GM12801 (cell line): ENCODE measurements at regions not wholly inside any gene's neighbourhood (a gene's known extent, or its start where the extent isn't known, plus 50 kb on each side); places are given as distances from the start of the nearest gene placed in this dataset.

Experiments used
- TF ChIP-seq, protein P1 (sequence below): IDR thresholded peaks from one replicate; pipeline ENCODE4 v1.5.1; 2011; ENCODE audit warnings: control low read depth; ENCODE audit not compliant: insufficient read length; ENCODE audit errors: extremely low read depth

DNA sequence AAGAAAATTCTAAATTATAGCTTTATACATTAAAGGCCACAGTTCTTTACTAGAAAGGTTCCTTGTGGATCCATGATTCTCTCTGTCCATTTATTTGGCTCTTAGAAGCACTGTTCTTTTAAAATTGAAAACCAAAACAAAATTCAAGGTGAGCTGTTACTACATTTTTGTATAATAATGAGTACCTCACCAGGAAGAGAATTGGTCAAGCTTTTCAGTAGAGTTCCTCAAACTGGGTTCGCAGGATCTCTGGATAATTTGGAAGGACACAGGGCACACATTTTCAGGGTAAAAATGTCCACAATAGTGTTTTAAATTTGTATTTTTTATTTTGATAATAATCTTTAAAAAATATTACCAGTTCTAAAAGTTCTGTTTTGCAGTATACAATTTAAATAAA, 93.0 kb downstream of the PPP1R3A start:
- TF ChIP-seq, protein P1, sequence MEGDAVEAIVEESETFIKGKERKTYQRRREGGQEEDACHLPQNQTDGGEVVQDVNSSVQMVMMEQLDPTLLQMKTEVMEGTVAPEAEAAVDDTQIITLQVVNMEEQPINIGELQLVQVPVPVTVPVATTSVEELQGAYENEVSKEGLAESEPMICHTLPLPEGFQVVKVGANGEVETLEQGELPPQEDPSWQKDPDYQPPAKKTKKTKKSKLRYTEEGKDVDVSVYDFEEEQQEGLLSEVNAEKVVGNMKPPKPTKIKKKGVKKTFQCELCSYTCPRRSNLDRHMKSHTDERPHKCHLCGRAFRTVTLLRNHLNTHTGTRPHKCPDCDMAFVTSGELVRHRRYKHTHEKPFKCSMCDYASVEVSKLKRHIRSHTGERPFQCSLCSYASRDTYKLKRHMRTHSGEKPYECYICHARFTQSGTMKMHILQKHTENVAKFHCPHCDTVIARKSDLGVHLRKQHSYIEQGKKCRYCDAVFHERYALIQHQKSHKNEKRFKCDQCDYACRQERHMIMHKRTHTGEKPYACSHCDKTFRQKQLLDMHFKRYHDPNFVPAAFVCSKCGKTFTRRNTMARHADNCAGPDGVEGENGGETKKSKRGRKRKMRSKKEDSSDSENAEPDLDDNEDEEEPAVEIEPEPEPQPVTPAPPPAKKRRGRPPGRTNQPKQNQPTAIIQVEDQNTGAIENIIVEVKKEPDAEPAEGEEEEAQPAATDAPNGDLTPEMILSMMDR: no peak

DNA sequence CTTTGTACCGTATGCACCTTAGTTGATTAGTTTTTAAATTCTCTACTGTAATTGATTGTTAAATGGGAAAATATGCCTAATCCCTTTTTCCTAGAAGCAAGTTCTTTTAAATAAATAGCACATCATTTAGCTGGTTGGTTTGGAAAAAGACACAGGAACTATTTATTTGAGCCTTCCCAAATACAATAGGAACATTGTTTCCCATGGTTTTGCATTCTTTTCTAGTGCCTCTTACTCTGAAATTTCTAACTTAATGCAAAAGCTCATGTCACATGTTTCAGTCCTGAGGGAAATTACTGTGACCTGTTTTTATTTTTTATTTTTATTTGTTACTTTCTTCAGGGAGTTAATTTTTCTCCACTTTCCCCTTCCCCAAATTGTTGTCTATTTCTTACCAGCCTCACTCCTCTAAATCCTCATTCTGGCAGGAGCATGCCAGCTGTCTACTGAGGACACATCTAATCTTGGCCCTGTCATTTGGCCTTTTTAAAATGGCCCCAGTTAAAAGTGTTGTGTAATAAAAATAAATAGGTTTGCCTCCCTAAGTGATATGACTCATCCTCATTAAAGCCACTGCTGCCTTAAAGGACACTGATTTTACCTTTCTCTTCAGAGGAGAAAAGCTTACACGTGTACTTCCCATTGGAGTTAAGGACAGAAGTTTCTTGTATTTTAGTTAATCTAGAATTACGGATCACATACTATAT, 94.5 kb downstream of the PPP1R3A start:
- TF ChIP-seq, protein P1: no peak

DNA sequence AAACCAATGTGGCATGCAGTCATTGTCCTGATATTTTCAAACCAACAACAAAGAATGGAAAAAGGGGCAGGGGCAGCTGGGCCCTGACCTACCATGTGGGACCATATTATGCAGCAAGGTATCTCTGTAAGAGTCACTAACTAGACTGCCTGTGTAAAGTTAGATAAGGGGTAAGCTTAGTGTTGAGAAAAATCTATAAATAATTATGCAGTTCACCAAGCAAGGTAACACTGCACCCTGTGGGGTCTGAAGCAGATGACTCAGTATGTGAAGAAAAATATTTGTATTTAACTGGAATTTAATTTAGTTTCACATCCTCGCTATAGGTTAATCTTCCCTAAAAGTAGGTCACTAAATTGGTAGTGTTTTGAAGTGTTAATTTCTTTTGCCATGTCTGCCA, 99.3 kb downstream of the PPP1R3A start:
- TF ChIP-seq, protein P1: no peak

DNA sequence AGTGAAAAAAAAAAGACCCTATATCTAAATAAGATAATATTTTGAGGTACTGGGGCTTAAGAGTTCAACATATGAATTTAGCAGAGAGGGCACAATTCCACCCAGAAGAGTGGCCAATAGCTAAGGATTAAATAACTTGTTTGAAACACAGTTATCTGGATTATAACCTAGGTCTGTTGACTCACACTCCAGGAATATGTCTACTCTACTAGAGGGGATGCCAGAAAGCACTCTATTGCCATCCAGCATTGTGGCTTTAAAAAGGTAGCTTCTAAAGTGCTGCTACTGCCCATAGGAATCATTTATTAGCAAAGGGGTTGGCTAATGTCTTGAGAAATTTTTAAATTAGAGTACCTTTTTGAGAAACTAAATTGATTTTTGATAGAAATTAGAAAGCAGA, 102.2 kb downstream of the PPP1R3A start:
- TF ChIP-seq, protein P1: no peak

DNA sequence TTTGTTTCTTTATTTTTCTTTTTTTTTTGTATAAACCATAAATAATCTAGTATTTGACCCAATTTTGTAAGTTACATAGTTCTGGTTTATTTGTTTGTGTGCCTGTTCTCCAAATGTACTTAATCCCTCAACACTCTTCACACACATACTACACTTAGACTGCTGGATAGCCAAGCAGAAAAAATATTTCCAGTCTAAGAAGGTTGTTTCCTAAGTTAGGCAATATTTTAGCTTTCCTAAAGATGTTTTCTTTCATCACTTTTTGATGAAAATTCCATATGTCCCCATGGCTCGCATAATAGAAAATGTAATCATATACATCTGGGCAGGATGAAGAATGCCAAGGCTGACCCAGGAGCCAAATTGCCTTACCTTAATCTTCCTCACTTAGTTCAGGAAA, 105.3 kb downstream of the PPP1R3A start:
- TF ChIP-seq, protein P1: no peak

DNA sequence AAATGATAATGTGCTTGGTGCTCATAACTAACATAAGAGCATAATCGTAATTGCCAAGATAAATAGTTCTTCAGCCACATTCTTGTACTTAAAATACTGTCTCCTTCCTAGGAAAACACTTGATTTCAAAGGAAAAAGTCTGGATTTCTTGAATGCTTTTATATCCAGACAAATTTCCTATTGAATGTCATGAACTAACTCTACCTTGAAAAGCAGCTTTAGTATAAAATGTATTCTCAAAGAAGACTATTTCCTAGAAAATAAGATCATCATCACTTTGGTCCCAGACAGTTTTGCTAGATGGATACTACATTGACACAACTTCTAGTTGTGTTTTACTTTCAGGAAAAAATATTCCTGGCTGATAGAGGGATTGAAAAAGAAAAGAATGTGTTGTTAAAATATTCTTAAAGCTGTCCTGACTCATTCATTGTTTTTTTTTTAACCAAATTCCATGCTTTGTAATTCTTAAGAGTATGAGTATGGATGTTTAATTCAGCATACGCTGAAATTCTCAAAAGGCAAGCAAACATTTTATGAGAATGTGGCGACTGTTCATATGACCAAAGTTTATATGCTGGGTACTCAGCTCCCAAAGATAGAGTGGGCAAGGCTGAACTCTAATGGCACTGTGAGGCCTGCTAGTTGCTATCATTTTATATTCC, 106.1 kb downstream of the PPP1R3A start:
- TF ChIP-seq, protein P1: no peak

DNA sequence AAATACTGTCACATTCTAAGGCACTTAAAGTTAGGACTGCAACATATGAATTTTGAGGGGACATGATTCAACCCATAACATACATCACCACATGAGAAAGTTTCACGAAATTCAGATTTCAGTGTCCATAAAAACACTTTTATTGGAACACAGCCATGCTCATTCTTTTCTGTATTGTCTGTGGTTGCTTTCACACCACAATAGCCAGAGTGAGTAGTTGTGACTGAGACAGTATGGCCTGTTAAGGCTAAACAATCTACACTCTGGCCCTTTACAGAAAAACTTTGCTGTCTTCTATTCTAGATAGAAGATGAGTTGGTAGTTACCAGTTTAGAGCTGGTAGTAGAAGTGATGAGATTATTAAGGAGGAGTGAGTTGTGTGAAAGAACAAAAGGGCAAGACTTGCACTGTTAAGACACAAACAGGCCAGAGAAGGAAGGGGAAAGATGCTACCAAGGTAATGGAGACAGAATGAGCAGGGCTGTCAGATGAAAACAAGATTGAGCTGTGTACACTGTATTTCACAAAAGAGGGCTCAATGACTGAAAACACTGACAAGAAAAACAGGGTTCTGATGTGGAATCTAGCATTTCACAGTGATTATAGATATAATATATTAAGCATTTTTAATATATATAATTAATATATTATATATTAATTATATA, 108.6 kb downstream of the PPP1R3A start:
- TF ChIP-seq, protein P1: no peak
